ENCODE measurements at regions not wholly inside any gene's neighbourhood (a gene's known extent, or its start where the extent isn't known, plus 50 kb on each side); places are given as distances from the start of the nearest gene placed in this dataset.

DNA sequence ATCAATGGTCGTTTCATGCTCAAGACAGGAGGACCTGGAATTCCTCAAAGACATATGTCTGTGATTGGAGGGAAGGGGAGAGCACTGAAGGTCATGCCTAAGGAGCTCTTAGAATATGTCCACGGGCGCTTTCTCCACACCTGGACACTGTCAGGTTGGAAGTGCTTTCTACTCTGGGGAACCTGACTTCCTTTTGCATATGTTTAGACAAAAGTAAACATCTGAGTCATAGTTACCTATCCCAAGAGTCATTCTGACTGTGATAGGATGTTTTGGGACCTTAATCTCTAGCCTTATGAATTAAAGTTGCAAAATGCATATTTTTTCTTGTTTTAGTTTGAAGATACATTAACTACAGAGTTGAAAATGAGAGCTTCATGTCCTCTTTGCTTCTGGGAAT lies 251.7 kb downstream of the KLF6 start:
- TF ChIP-seq CHD1 (IDR thresholded peaks at IDR 0.05; ENCODE audit: low read depth, low read length) (no peak), RFX5 (IDR thresholded peaks at IDR 0.05; ENCODE audit: low read depth, low read length) (no peak), RAD21 (IDR thresholded peaks at IDR 0.05; ENCODE audit: low read length) (no peak), POLR2A (IDR thresholded peaks at IDR 0.05; ENCODE audit: low read depth, low read length) (no peak), CEBPB (IDR thresholded peaks at IDR 0.05; ENCODE audit: low read depth, low read length) (no peak), BHLHE40 (IDR thresholded peaks at IDR 0.05; ENCODE audit: low read depth, low read length) (no peak), SMC3 (IDR thresholded peaks at IDR 0.05; ENCODE audit: low read depth, low read length) (no peak), MAZ (IDR thresholded peaks at IDR 0.05; ENCODE audit: borderline replicate concordance, low read depth, low read length) (no peak), FOS (IDR thresholded peaks at IDR 0.05; ENCODE audit: low read depth, low read length) (no peak), RCOR1 (IDR thresholded peaks at IDR 0.05; ENCODE audit: insufficient replicate concordance, low read length) (no peak)
- TF ChIP-seq, protein P1, sequence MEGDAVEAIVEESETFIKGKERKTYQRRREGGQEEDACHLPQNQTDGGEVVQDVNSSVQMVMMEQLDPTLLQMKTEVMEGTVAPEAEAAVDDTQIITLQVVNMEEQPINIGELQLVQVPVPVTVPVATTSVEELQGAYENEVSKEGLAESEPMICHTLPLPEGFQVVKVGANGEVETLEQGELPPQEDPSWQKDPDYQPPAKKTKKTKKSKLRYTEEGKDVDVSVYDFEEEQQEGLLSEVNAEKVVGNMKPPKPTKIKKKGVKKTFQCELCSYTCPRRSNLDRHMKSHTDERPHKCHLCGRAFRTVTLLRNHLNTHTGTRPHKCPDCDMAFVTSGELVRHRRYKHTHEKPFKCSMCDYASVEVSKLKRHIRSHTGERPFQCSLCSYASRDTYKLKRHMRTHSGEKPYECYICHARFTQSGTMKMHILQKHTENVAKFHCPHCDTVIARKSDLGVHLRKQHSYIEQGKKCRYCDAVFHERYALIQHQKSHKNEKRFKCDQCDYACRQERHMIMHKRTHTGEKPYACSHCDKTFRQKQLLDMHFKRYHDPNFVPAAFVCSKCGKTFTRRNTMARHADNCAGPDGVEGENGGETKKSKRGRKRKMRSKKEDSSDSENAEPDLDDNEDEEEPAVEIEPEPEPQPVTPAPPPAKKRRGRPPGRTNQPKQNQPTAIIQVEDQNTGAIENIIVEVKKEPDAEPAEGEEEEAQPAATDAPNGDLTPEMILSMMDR (conservative IDR thresholded peaks at IDR 0.05; ENCODE audit: low read depth, low read length), result no peak
- TF ChIP-seq, protein P2, sequence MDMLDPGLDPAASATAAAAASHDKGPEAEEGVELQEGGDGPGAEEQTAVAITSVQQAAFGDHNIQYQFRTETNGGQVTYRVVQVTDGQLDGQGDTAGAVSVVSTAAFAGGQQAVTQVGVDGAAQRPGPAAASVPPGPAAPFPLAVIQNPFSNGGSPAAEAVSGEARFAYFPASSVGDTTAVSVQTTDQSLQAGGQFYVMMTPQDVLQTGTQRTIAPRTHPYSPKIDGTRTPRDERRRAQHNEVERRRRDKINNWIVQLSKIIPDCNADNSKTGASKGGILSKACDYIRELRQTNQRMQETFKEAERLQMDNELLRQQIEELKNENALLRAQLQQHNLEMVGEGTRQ (IDR thresholded peaks at IDR 0.05; ENCODE audit: low read depth, low read length), result no peak
